Activated gamma-delta T cell (primary cell): ENCODE measurements at regions not wholly inside any gene's neighbourhood (a gene's known extent, or its start where the extent isn't known, plus 50 kb on each side); places are given as distances from the start of the nearest gene placed in this dataset.
"Not testable (repeated sequence)": the region's sequence is repeated elsewhere in the genome, so short reads cannot be mapped to it uniquely, and the experiment has no call there.

ENCODE experiments used
- DNase-seq: peaks from one replicate; lab custom pipeline; 2025; lab: John Stamatoyannopoulos, UW

- no peak for DNase-seq
Observed at GRCh38 chr5:123717139-123717538, 205.2 kb downstream of the CSNK1G3 start.

- no peak for DNase-seq
Observed at GRCh38 chr5:123710031-123710430, 198.1 kb downstream of the CSNK1G3 start.

- no peak for DNase-seq
Observed at GRCh38 chr5:123709422-123709821, 197.4 kb downstream of the CSNK1G3 start.

GRCh38 chr5:123708074-123708806 is 196.3 kb downstream of the CSNK1G3 start:
- no peak for DNase-seq

GRCh38 chr5:123706531-123706930 is 194.6 kb downstream of the CSNK1G3 start:
- no peak for DNase-seq

GRCh38 chr5:123705741-123706140 is 193.8 kb downstream of the CSNK1G3 start:
- no peak for DNase-seq

- DNase-seq: no peak
Observed at GRCh38 chr5:123701511-123702200, 189.7 kb downstream of the CSNK1G3 start.

- no peak for DNase-seq
Observed at GRCh38 chr5:123700624-123701287, 188.8 kb downstream of the CSNK1G3 start.

GRCh38 chr5:123699571-123699970 is 187.6 kb downstream of the CSNK1G3 start:
- DNase-seq: no peak

- not testable (repeated sequence) for DNase-seq
Observed at GRCh38 chr5:123698937-123699336, 187.0 kb downstream of the CSNK1G3 start.

- no peak for DNase-seq
Observed at GRCh38 chr5:123696921-123697341, 185.0 kb downstream of the CSNK1G3 start.

GRCh38 chr5:123690821-123691220 is 178.8 kb downstream of the CSNK1G3 start:
- no peak for DNase-seq

- no peak for DNase-seq
Observed at GRCh38 chr5:123681061-123681460, 169.1 kb downstream of the CSNK1G3 start.

- no peak for DNase-seq
Observed at GRCh38 chr5:123673107-123673506, 161.1 kb downstream of the CSNK1G3 start.

GRCh38 chr5:123671711-123672456 is 159.9 kb downstream of the CSNK1G3 start:
- no peak for DNase-seq

GRCh38 chr5:123671042-123671441 is 159.1 kb downstream of the CSNK1G3 start:
- no peak for DNase-seq
